ENCODE measurements at regions not wholly inside any gene's neighbourhood (a gene's known extent, or its start where the extent isn't known, plus 50 kb on each side); places are given as distances from the start of the nearest gene placed in this dataset.
"Not testable (repeated sequence)": the region's sequence is repeated elsewhere in the genome, so short reads cannot be mapped to it uniquely, and the experiment has no call there.

GRCh38 chr7:84941936-84942335, 244.9 kb downstream of the SEMA3D start:
- DNase-seq, result no peak

GRCh38 chr7:84941291-84941690, 245.6 kb downstream of the SEMA3D start:
- DNase-seq, result no peak

- no peak for DNase-seq
These were observed 247.0 kb downstream of the SEMA3D start for GRCh38 chr7:84939888-84940287.

- no peak for DNase-seq
These were observed 247.4 kb downstream of the SEMA3D start for GRCh38 chr7:84939442-84939841.

- DNase-seq, result no peak
These were observed 262.5 kb downstream of the SEMA3D start for GRCh38 chr7:84924353-84924752.

- DNase-seq, result no peak
These were observed 263.5 kb downstream of the SEMA3D start for GRCh38 chr7:84923348-84923747.

- no peak for DNase-seq
These were observed 265.7 kb downstream of the SEMA3D start for GRCh38 chr7:84921154-84921553.

GRCh38 chr7:84916973-84917372, 269.9 kb downstream of the SEMA3D start:
- DNase-seq, result not testable (repeated sequence)

- DNase-seq, result no peak
These were observed 270.7 kb downstream of the SEMA3D start for GRCh38 chr7:84916161-84916560.

GRCh38 chr7:84914598-84914997, 272.3 kb downstream of the SEMA3D start:
- peak; percentile 24 for DNase-seq

- DNase-seq, result no peak
These were observed 273.1 kb downstream of the SEMA3D start for GRCh38 chr7:84913731-84914130.

- DNase-seq, result no peak
These were observed 273.7 kb downstream of the SEMA3D start for GRCh38 chr7:84912993-84913635.

GRCh38 chr7:84912537-84912936, 274.3 kb downstream of the SEMA3D start:
- no peak for DNase-seq

GRCh38 chr7:84912018-84912417, 274.8 kb downstream of the SEMA3D start:
- no peak for DNase-seq

GRCh38 chr7:84911077-84911476, 275.8 kb downstream of the SEMA3D start:
- DNase-seq, result no peak

GRCh38 chr7:84910322-84910721, 276.5 kb downstream of the SEMA3D start:
- not testable (repeated sequence) for DNase-seq

GRCh38 chr7:84908196-84908793, 278.6 kb downstream of the SEMA3D start:
- no peak for DNase-seq

GRCh38 chr7:84906889-84907288, 280.0 kb downstream of the SEMA3D start:
- no peak for DNase-seq

- DNase-seq, result no peak
These were observed 282.3 kb downstream of the SEMA3D start for GRCh38 chr7:84904561-84904960.

GRCh38 chr7:84901366-84901765, 285.5 kb downstream of the SEMA3D start:
- DNase-seq, result no peak

- DNase-seq, result no peak
These were observed 286.6 kb downstream of the SEMA3D start for GRCh38 chr7:84900215-84900614.

- DNase-seq, result no peak
These were observed 291.3 kb downstream of the SEMA3D start for GRCh38 chr7:84895563-84895962.

- DNase-seq, result not testable (repeated sequence)
These were observed 303.3 kb downstream of the SEMA3D start for GRCh38 chr7:84883570-84883969.

GRCh38 chr7:84880326-84880997, 306.4 kb downstream of the SEMA3D start:
- not testable (repeated sequence) for DNase-seq
